Gastrocnemius medialis (tissue), 4 donors: ENCODE measurements at regions not wholly inside any gene's neighbourhood (a gene's known extent, or its start where the extent isn't known, plus 50 kb on each side); places are given as distances from the start of the nearest gene placed in this dataset.

Experiments used
- POLR2A ChIP-seq, 2 donors: fragments of 450-650 bp; IDR thresholded peaks; one replicate each; pipeline ENCODE4 v1.6.1; 2017; ENCODE audit warnings: antibody characterized with exemption in 2 of 2, mild to moderate bottlenecking in 2 of 2, moderate library complexity in 2 of 2
- TF ChIP-seq, protein P1 (sequence below), 5 experiments: fragments of 450-650 bp in 3 of 5; fragments of 200-600 bp in 2 of 5; sonication (generic) in 2 of 5; IDR thresholded peaks in 4 of 5; conservative IDR thresholded peaks in 1 of 5; 1 replicate in 4 of 5; 2 replicates in 1 of 5; pipeline ENCODE4 v1.5.1; 2016 to 2019; ENCODE audit warnings: antibody characterized with exemption in 5 of 5, mild to moderate bottlenecking in 3 of 5, moderate library complexity in 3 of 5

DNA sequence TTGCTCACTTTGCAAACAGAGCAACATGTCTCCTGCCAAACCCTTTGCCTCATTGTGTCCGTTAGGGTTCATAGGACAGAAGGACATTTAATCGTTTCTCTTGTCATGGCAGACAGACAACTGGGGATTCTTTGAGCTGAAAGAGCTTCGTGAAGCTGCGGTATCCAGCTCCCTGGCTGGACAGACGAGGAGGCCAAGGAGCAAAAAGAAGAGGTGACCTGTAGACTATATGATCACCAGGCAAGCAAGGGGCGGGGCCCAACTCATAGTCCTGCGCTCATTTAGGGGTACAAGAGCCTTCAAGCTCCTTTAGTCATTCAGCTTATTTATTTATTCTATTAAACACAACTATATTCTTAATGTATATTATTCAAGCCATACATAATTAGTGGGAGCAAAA lies 66.8 kb upstream of the VRK1 start:
- TF ChIP-seq, protein P1, sequence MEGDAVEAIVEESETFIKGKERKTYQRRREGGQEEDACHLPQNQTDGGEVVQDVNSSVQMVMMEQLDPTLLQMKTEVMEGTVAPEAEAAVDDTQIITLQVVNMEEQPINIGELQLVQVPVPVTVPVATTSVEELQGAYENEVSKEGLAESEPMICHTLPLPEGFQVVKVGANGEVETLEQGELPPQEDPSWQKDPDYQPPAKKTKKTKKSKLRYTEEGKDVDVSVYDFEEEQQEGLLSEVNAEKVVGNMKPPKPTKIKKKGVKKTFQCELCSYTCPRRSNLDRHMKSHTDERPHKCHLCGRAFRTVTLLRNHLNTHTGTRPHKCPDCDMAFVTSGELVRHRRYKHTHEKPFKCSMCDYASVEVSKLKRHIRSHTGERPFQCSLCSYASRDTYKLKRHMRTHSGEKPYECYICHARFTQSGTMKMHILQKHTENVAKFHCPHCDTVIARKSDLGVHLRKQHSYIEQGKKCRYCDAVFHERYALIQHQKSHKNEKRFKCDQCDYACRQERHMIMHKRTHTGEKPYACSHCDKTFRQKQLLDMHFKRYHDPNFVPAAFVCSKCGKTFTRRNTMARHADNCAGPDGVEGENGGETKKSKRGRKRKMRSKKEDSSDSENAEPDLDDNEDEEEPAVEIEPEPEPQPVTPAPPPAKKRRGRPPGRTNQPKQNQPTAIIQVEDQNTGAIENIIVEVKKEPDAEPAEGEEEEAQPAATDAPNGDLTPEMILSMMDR (IDR thresholded peaks at IDR 0.05 in 4 of 5, conservative IDR thresholded peaks at IDR 0.05 in 1 of 5): no peak
- no peak for TF ChIP-seq POLR2A (IDR thresholded peaks at IDR 0.05)
